IPS-NIHi7 (cell line): ENCODE measurements at regions not wholly inside any gene's neighbourhood (a gene's known extent, or its start where the extent isn't known, plus 50 kb on each side); places are given as distances from the start of the nearest gene placed in this dataset.

Experiments used
- DNase-seq: peaks from one replicate; pipeline ENCODE4 v3.0.0; 2012; ENCODE audit warnings: mixed read lengths; ENCODE audit errors: extremely low spot score

DNA sequence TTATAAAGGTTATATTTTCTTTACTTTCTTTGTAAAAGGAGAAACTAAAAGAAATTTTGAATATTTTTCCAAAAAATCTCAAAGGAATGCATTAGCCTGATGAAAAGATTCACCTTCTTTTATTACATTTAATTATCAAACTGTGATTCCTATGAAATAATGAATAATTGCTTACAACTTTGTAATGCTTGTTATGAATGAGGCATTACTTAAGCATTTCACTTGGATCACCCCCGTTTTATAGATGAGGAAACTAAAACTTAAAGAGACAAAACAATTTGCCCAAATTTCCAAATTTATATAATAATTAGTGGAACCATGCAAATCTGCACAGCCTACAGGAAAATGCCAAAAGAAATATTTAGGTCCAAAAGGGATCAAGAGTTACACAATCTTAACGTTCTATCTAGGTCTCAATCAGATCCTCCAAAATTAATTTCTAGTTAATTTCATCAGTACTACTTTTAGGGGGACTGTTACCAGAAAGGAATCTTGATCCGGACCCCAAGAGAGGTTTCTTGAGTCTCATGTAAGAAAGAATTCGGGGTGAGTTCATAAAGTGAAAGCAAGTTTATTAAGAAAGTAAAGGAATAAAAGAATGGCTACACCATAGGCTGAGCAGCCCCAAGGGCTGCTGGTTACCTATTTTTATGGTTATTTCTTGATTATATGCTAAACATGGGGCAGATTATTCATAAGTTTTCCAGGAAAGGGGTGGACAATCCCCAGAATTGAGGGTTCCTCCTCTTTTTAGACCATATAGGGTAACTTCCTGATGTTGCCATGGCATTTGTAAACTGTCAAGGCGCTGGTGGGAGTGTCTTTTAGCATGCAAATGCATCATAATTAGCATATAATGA lies 288.0 kb downstream of the ADGB start:
- no peak for DNase-seq

DNA sequence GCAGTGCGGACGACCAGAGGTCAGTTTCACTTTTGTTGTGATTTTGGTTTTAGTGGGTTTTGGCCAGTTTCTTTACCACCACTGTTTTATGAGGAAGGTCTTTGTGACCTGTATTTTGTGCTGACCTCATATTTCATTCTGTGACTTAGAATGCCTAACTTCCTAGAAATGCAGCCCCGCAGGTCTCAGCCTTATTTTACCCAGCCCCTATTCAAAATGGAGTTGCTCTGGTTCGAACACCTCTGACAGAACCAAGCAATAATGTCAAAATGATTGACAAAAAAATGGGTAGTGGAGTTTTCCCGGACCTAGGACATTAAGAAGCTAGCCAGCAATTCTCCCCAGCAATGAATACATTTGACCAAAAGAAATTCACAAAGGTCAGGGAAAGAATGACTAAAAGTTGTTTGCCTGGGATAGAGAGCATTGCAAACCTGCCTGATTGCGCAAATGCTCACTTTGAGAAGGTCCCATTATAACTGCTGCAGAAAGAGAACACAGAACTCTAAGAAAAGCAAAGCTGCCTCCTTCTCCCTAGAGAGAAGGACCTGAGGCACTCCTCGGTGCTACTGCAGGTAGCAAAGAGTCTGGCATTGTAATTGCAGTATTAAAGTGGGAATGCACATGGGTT lies 288.8 kb downstream of the ADGB start:
- DNase-seq: no peak

DNA sequence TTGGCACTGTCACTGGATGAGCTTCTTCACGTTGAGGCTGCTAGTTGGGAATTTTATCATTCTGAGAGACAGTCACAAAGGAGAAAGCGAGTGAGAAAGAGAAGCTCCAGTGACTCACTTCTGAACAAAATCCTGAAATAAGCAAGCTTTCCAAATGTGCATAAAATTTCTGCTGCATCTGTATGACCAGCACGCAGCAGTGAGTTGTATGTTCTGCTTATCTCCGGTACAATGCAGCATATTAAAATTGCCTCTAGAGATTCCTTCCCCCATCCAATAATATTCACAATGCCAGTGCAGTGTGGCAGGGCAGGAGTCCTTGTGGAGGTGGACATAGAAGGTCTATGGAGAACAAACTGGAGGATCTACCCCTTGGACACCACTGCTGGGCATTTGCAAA lies 290.5 kb downstream of the ADGB start:
- DNase-seq: no peak

DNA sequence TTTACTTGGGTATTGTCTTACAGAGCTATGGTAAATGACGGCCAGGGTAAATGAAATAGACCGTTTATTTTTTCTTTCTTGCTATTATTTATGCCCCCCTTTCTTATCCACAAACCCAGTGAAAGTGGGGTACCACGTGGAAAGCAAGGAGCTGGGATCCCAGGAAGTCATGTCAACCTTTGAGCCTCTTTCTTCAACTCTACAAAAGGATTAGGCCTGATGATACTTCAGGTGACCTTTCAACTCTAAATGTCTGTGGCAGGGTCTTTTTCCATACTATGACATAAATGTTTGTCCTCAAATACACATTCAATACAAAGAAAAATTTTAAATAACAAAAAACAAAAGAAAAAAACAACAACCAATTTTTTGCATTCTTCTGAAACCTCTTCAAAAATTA lies 291.4 kb downstream of the ADGB start:
- DNase-seq: no peak

DNA sequence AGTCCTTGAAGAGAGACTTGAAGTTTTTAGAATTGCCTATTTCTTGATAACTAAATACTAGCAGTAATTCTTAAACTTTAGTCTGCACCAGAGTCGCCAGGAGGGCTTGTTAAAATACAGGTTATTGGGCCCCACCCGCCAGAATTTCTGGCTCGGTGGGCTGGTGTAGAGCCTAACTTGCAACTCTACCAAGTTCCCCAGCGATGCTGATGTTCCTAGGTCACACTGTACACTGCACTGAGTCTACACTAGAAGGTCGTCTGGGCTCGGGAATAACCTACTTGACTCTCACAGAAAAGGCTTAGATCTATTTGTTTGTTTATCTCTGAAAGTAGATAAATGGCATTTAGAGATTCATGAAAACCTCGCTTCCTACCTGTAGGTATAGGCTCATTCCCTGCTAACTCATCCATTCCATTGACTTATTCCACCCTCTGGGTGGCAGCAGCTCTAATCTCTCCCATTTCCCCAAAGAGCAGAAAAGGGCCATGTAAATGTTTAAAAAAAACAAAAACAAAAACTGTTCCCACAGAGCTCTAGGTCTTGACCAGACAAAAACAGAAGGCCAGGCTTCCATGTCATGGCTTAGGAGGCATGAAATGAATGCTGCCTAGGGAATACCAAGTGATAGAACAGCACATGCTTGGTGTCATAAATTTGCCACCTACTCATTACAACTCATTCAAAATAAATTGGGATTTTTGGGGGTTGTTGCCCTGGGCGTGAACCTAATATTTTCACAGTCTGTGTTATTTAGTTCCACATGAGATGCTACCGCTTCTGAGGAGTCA lies 292.1 kb downstream of the ADGB start:
- DNase-seq: peak; percentile 31

DNA sequence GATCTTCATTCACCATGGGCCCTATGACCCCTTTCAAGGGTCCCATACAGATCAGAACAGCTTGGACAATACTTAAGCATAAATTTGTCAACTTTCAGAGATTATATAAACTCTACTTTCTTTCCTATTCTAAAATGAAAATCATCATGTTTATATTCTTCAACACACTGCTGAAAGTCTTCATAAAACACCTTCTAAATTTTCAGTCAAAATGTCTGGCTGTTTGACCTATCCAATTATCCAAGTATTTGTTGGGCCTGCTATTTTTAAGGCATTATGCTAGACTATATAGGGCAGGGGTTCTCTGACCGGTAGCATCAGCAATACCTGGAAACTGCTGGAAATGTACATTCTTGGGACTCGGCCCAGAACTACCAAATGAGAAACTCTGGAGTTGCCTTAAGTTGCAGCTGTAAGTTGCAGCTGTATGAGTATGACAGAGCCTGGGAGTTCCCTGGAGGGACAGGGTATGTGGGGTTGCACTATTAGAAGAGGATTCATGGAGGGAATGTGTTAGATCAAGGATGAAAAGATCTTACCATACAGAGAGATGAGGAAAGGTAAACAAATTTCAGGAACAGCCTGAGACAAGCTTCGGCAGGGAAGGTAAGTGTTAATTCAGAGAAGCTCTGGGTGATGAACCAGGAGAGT lies 293.0 kb downstream of the ADGB start:
- no peak for DNase-seq

DNA sequence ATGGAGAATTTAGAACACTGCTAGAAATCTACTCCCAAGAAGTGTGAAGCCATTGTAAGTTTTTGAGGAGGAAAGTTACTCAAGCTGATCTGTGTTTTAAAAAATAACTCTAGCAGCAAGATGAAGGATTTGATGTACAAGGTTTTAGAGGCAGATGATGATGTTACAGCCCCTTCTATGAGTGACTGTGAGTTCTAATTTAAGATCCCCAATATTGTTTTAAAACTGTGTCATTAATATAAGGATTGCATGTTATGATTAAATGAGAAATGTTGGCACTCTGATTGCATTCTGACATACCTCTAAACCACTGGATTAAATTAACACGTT lies 293.5 kb downstream of the ADGB start:
- no peak for DNase-seq

DNA sequence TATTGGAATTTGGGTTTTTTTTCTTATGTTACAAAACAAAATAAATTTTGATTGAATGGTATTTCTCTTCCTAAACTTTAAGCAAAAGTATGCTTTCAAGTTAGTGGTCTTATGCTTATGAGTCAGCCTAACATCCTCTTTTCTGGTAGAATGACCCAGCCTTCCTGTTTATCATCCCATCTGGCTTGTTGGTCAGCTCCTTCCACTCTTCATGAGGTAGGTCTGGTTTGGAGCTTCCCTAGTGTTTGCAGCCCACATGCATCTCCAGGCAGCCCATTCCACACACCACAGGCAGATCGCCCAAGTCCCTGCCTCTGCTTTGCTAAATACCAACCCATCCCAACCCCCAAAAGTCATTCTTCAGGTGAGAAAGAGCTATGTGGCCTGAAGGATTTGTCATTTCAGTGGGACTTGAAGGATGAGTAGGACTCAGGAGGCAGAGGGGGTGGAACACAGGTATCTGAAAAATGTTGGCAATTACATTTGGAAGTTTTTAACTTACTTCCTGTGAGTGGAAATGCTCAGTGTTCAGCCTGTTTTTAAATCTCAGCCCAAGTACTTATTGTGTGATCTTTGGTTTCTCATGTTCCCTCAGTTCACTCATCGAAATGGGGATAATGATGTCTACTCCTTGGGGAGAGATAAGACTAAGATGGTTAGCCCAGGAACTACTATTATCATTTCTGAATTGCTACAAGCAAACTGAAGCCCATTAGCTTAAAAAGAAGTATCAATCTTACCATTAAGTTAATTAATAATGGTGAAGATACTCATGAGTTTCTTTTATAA lies 294.0 kb downstream of the ADGB start:
- DNase-seq: peak; percentile 20

DNA sequence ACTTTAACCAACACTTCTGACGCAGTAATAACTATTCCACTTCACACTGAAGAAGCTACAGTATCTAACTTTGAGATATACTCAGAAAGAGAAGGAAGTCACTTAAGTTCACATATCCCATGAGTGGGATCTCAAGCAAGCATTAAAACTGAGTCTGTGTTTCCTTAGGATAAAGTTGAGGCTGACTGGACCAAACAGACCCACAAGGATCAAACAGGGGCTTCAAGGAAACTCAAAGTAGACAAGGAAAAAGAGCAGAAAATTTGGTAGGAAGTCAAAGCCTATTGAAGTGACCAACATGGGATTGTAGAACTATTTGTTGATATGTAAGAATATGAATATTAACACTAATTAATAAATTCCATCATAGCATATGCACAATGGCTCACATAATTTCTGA lies 294.9 kb downstream of the ADGB start:
- no peak for DNase-seq

DNA sequence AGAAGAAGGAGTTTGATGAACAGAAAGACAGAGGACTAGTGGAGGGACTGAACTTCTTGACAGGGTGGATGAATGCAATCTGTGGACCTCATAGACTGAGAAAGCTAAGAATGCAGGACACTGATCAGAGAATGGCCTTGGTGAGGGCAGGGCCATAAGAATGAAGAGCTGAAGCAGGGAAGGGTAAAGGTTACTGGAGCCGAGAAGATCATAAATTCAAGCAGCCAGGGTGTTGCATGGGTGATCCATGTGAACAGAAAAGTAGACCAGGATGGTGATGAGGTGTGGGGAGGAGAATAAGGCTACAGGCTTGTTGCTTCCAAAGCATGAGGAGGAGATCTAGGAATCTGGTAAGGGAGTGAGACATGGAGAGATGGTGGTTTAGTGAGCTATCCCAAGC lies 295.9 kb downstream of the ADGB start:
- no peak for DNase-seq

DNA sequence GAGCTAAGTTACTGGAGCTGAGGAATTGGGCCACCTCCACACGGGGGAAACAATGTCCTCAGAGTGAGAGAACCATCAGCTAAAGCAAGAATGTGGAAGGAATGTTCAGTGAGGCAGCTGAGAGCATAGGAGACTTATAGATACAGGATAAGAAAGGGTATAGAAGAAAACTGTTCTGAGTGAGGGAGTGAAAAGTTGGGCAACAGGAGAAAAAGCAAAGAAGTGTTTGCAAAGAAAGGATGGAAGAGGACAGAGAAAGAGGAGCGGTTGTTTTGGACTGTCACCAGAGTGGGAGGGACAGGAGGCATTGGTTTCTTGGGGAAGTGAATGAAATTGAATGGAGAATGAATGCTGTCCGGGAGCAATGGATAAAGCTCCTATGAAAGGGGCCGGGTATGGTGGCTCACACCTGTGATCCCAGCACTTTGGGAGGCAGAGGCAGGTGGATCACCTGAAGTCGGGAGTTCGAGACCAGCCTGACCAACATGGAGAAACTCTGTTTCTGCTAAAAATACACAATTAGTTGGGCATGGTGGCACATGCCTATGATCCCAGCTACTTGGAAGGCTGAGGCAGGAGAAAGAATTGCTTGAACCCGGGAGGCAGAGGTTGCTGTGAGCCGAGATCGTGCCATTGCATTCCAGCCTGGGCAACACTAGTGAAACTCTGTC lies 296.5 kb downstream of the ADGB start:
- no peak for DNase-seq

DNA sequence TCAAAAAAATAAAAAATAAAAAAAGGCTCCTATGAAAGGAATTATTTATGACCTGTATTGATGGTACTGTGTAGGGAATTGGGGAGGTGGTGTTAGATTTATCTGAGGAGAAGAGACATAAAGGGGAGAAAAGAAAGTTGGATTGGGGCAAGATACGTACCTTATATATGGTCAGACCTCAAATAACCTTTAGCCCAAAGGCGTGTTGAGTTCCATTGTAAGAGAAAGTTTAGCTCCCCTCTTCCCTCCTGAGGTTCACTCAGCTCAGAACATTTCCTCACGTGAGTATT lies 296.9 kb downstream of the ADGB start:
- no peak for DNase-seq

DNA sequence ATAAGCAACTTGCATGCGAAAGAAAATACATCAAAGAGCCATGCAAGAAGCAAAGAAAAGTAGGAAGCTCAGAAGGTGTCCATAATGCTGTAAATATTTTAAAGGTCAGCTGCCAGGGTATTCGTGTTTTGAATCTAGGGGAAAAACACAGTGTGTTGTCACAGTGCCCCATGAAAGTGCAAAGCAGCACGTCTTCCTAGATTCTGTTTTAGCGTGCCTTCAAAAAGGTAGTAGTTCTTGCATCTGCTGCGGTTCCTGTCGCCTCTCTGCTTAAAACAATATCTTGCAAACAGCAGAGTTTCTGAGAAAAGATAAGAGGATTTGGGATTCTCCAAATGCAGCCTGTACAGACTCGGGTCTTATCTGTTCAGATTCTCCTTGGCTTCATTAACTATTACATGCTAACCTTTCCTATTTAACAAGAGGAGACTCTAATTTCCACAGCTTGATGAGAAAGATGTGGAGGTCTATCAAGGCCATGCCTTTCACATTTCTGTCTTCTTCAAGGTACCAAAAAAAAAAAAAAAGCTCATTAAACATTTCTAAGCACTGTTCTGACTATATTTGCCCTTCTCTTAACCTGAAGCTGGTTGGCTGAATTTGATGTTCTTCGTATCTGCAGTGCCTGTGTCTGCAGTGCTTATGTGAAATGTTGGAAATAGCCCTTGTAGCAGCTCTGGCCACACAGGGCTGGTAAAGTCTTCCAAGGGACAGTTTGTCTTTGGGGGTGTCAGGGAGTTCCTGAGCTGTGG lies 297.5 kb downstream of the ADGB start:
- no peak for DNase-seq

DNA sequence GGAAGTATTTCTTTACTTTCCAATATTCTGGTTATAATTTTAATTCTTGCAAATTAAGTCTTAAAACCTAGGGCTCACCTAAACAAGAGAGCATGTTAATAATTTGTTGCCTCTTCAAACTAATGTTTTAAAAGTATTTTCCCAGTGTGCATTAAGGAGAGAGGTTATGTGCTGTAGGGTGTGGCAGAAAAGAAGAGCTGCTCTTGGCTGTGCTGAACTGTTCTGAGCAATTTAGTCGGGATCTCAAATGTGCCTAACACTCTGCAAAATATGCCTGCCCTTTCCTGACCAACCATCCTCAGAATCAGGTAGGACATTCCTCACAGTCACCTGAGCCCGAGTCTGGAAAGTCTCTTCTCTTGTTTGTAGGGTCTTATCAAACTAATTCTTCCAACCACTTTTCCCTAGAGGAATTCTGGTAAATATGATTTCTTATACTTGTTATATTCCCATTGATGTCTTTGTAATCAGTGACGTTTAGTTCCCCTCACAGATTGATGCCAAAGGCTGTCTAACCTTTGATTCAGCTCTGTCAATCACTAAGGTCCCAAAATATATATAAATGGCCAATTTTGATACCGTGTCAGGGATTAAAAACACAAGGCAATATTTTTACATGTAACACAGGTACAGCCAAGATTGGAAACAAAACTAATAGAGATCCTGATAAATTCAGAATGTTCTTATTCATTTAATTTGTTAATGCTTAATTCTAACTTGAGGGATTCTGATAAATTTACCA lies 298.4 kb downstream of the ADGB start:
- no peak for DNase-seq

DNA sequence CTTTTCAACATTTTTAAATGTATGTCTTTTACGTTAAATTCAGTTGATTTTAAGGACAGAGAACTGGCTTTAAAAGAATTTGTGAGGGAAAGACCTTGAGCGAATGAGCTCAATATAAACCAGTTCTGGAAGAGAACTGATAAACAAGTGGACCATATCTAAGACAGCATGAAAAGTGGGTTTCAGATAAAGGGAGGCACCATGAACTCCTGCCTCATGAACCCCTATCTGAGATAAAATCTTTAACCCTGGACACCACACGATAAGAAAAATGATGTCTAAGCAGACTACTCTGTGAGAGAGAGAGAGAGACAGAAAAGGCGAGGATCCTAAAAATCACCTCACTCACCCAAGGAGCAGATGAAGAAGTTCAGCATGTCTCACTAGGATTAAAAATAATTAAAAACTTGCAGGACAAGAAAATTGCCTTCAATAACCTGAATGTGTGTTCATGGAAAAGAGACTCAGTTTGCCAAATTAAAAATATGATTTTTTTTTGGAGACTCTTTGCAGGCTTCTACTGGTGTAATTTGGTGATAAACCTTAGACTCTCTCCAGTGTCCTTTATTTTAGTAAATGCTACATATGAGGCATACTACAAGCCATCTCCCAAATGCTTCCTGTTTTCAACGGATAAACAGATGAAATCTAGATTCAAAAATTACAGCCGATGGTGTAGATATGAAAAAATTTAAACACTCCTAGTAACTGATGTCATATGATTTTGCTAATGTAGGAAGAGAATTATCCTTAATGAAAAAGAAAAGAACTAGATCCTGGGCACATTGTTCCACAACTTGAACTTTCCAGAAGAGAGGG lies 299.5 kb downstream of the ADGB start:
- DNase-seq: no peak

DNA sequence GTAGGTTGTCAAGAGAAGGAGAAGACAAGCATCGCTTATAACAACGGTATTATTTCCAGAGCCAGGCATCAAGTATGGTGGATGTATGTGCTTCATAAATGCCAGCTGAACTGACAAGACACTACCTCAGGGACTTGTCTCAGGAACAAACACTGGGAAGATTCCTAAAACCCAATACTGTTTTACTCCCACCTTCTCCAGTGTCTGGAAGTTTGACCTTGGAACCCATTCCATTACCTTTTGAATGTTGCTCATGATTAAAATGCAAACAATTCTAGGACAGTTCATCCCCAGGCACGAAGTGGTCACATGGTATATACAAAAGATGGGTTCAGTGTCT lies 300.1 kb downstream of the ADGB start:
- DNase-seq: no peak

DNA sequence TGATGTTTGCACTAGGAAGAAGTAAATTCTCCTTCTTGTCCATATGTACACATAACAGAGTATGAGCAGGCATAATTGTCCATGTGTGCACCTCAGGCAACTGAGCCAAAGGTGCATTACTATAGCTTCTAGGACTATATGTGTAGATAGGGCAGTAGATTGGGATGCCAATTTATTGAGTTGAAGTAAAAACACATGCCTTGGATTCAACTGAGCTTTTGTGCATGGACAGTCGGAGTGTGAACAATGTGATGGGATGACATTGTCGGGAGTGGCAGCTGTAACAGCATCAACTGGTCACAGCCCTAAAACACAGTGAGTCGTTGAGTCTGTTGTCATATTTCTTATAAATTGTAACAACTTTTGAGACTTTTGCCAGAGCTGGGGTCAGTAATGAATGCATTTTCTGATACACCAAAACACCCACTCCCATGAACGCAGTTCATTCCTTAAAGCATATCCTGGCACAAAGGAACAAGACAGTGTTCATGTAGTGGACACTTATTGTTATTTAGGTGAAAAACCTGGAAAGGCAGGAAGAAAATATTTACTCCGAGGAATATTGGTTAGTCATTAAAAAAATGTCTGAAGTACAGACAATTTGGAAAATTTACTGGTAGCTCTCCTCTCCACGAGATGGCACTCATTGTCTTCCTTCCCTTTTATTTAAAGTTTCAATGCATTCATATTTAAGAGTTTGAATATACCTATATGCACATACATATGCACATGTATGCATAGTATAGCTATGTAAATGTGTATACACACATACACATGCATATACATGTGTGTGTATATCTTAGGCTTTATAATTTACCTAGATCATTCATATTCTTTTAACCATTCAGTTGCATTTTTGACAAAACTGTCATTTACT lies 302.0 kb upstream of the STXBP5 start:
- DNase-seq: no peak

DNA sequence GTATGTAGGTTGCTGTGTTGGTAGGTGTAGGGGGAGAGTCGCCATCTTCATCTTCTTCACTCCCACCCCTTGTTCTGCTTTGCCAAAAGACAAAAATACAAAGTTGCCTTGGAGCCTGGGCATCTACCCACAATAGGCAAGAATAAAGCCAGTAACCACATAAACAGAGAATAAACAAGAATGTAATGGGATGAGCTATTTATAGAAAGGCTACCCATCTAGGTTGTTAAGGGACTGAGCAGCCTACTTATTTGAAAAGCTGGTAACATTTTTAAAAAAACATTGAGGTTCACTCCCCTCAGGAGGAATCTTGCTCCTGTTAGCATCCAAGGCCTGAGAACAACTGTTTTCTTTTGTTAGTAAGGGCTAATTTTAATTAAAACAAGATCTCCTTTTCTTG lies 301.4 kb upstream of the STXBP5 start:
- DNase-seq: no peak
